ENCODE measurements at regions not wholly inside any gene's neighbourhood (a gene's known extent, or its start where the extent isn't known, plus 50 kb on each side); places are given as distances from the start of the nearest gene placed in this dataset.

- H4K20me1 ChIP-seq (replicated peaks in 1 of 2; ENCODE audit: control insufficient read depth in 1 of 2, insufficient read depth in 2 of 2, low read length in 2 of 2) = peaks cover 0 to 2% of the 10 kb centered on the region in 2 experiments
- no peak overlapping the region for H3K4me2 ChIP-seq (ENCODE audit: insufficient read depth in 1 of 2, low read depth in 2 of 2, low read length in 2 of 2)
- H3K79me2 ChIP-seq (ENCODE audit: control insufficient read depth in 1 of 2, insufficient read depth in 2 of 2, low read length in 2 of 2) = no peaks in the 10 kb centered on the region
- H2BK120ac ChIP-seq (replicated peaks; ENCODE audit: low read depth, low read length) = no peak overlapping the region
- H4K91ac ChIP-seq (replicated peaks; ENCODE audit: insufficient read length, low read length) = no peak overlapping the region
- no peak for TF ChIP-seq MAX (IDR thresholded peaks at IDR 0.05)
- TF ChIP-seq GTF2F1 (IDR thresholded peaks at IDR 0.05; ENCODE audit: borderline replicate concordance, low read depth, low read length) = no peak
- no peak for TF ChIP-seq KDM5A (IDR thresholded peaks at IDR 0.05; ENCODE audit: low read length)
- TF ChIP-seq SAP30 (IDR thresholded peaks at IDR 0.05; ENCODE audit: insufficient read depth, insufficient replicate concordance, low read length) = no peak
- TF ChIP-seq RFX5 (IDR thresholded peaks at IDR 0.05; ENCODE audit: borderline replicate concordance, low read depth, low read length) = no peak
- TF ChIP-seq ZNF274 (IDR thresholded peaks at IDR 0.05; ENCODE audit: borderline replicate concordance, extremely low read depth, low read length) = no peak
- TF ChIP-seq CHD1 (IDR thresholded peaks at IDR 0.05; ENCODE audit: low read depth, low read length) = no peak
- TF ChIP-seq SIX5 (IDR thresholded peaks at IDR 0.05; ENCODE audit: low read depth, low read length) = no peak
- TF ChIP-seq SRF (IDR thresholded peaks at IDR 0.05; ENCODE audit: low read depth, low read length) = no peak
- TF ChIP-seq GABPA (IDR thresholded peaks at IDR 0.05; ENCODE audit: borderline replicate concordance, insufficient read depth, low read length) = no peak
- no peak for TF ChIP-seq SUZ12 (IDR thresholded peaks at IDR 0.05; ENCODE audit: low read length)
- TF ChIP-seq RAD21 (IDR thresholded peaks at IDR 0.05 in 1 of 2, conservative IDR thresholded peaks at IDR 0.05 in 1 of 2; ENCODE audit: low read depth in 2 of 2, low read length in 2 of 2) = no peak
- H3K14ac ChIP-seq (ENCODE audit: insufficient read length) = no peak overlapping the region
- no peaks in the 10 kb centered on the region for H3K79me1 ChIP-seq (ENCODE audit: low read depth, low read length)
- H3K4me1 ChIP-seq (replicated peaks in 1 of 4; ENCODE audit: control insufficient read depth in 3 of 4, insufficient read depth in 4 of 4, low read length in 3 of 4) = peaks cover 0 to 3% (median 1%) of the 10 kb centered on the region in 4 experiments; a peak in 3 of 7 replicates
- no peak overlapping the region for H4K8ac ChIP-seq (ENCODE audit: extremely low read depth, insufficient read depth, low read length)
- no peak overlapping the region for H3K23ac ChIP-seq (ENCODE audit: insufficient read length)
- H3K56ac ChIP-seq (replicated peaks; ENCODE audit: insufficient read length, low read depth, low read length) = no peak overlapping the region
- no peak overlapping the region for H3K4ac ChIP-seq (replicated peaks; ENCODE audit: insufficient read length, low read depth, low read length)
- H3K36me3 ChIP-seq (ENCODE audit: control insufficient read depth in 2 of 4, insufficient read depth in 4 of 4, low read length in 3 of 4) = no peaks in the 10 kb centered on the region
- ChIA-PET POLR2A (ENCODE audit: partially characterized antibody) (no interaction called here), CTCF (ENCODE audit: partially characterized antibody) (no interaction called here)
- H3K4me3 ChIP-seq (ENCODE audit: extremely low read depth in 1 of 4, insufficient read depth in 2 of 4, low read depth in 3 of 4, low read length in 4 of 4) = no peak overlapping the region
- H3K27me3 ChIP-seq (replicated peaks in 1 of 4; ENCODE audit: control insufficient read depth in 3 of 4, extremely low read depth in 1 of 4, insufficient read depth in 3 of 4, low read length in 3 of 4) = no peaks in the 10 kb centered on the region
- no peak overlapping the region for H2BK15ac ChIP-seq (ENCODE audit: low read length)
- 100% methylated on average over 2 of the region's 2 CpGs; no CpG with 5 or more reads in 1 of the 2 experiments for WGBS, 2 experiments (ENCODE audit: extremely low coverage in 1 of 2, insufficient coverage in 1 of 2, insufficient read length in 1 of 2, insufficient replicate concordance in 2 of 2, low coverage in 1 of 2, low lambda C conversion rate in 2 of 2, missing lambda C conversion rate in 1 of 2)
- no peak overlapping the region for H3K9ac ChIP-seq (replicated peaks in 1 of 4; ENCODE audit: extremely low read depth in 1 of 4, low read depth in 3 of 4, low read length in 3 of 4)
- no peak overlapping the region for H2BK20ac ChIP-seq (ENCODE audit: low read length)
- H2BK5ac ChIP-seq (ENCODE audit: low read depth, low read length) = no peak overlapping the region
- H2AK5ac ChIP-seq (ENCODE audit: low read depth, low read length) = no peak overlapping the region
- H2BK12ac ChIP-seq (ENCODE audit: low read depth, low read length) = no peak overlapping the region
- H3K9me3 ChIP-seq (ENCODE audit: insufficient read depth in 2 of 2, low read depth in 1 of 2, low read length in 1 of 2) = no peaks in the 10 kb centered on the region
- no peak overlapping the region for H4K5ac ChIP-seq (ENCODE audit: insufficient read length, low read depth, low read length)
- no peak overlapping the region for H2AFZ ChIP-seq (ENCODE audit: low read length)
- FAIRE-seq (no peak), DNase-seq (ENCODE audit: low read depth in 1 of 2, low spot score in 2 of 2) (no peak)
- H3K27ac ChIP-seq (ENCODE audit: low read depth, low read length) = no peak overlapping the region
- H3K23me2 ChIP-seq (ENCODE audit: low read depth, low read length) = no peaks in the 10 kb centered on the region
- no peak overlapping the region for H3K18ac ChIP-seq (ENCODE audit: extremely low read depth, low read length)
Measured at GRCh38 chr11:80469871-80470270, 1029.0 kb upstream of the TENM4 start.

Data from H1 (cell line).